OCI-LY3 (cell line): ENCODE measurements at regions not wholly inside any gene's neighbourhood (a gene's known extent, or its start where the extent isn't known, plus 50 kb on each side); places are given as distances from the start of the nearest gene placed in this dataset.

Experiments
- H2AFZ ChIP-seq: fragments of 200-600, 300-600 bp; shearing (Covaris generic); 2 replicates; pipeline ENCODE4 v1.6.0; 2014; ENCODE audit warnings: antibody characterized with exemption, low read depth, low read length
- H3K27ac ChIP-seq: fragments of 200-600, 300-600 bp; sonication (generic); 2 replicates; pipeline ENCODE4 v1.5.1; 2014; ENCODE audit warnings: mild to moderate bottlenecking, low read length, moderate library complexity, mixed read lengths
- H3K27me3 ChIP-seq: fragments of 200-600, 300-600 bp; sonication (generic); 2 replicates; pipeline ENCODE4 v1.6.1; 2014; ENCODE audit warnings: low read depth, low read length, mixed read lengths
- H3K36me3 ChIP-seq: fragments of 200-600, 300-600 bp; sonication (generic); replicated peaks from 2 replicates; pipeline ENCODE3; 2014; ENCODE audit warnings: low read depth, low read length, mixed read lengths
- H3K4me1 ChIP-seq: fragments of 300-600, 200-600 bp; sonication (generic); 2 replicates; pipeline ENCODE4 v1.6.1; 2014; ENCODE audit warnings: low read length, mixed read lengths
- H3K4me2 ChIP-seq: fragments of 200-600, 300-600 bp; sonication (generic); 2 replicates; pipeline ENCODE4 v1.6.1; 2014; ENCODE audit warnings: low read length, mixed read lengths
- H3K4me3 ChIP-seq: fragments of 300-600, 200-600 bp; sonication (generic); 2 replicates; pipeline ENCODE4 v1.5.1; 2014; ENCODE audit warnings: antibody characterized with exemption, mild to moderate bottlenecking, low read length, moderate library complexity
- H3K79me2 ChIP-seq: fragments of 300-600, 200-600 bp; shearing (Covaris generic); 2 replicates; pipeline ENCODE4 v1.6.1; 2014; ENCODE audit warnings: mild to moderate bottlenecking, low read length, mixed read lengths
- H3K9ac ChIP-seq: fragments of 300-600, 200-600 bp; shearing (Covaris generic); 2 replicates; pipeline ENCODE4 v1.6.0; 2014; ENCODE audit warnings: mild to moderate bottlenecking, low read length, moderate library complexity
- H3K9me3 ChIP-seq: fragments of 200-600, 300-600 bp; shearing (Covaris generic); 2 replicates; pipeline ENCODE4 v1.6.1; 2014; ENCODE audit warnings: low read length, mixed read lengths; ENCODE audit not compliant: insufficient read depth
- H4K20me1 ChIP-seq: fragments of 200-600, 300-600 bp; sonication (generic); 2 replicates; pipeline ENCODE4 v1.6.1; 2016; ENCODE audit warnings: low read length, mixed read lengths; ENCODE audit not compliant: insufficient read depth
- CTCF ChIP-seq: fragments of 200-600, 300-600 bp; sonication (generic); IDR thresholded peaks from 2 replicates; pipeline ENCODE4 v1.5.1; 2014; ENCODE audit warnings: antibody characterized with exemption, low read length, low read depth
- EZH2phosphoT487 ChIP-seq: fragments of 200-600 bp; shearing (Covaris generic); IDR thresholded peaks from 2 replicates; pipeline ENCODE4 v1.6.1; 2018; ENCODE audit warnings: antibody characterized with exemption, mixed run types, low read depth

DNA sequence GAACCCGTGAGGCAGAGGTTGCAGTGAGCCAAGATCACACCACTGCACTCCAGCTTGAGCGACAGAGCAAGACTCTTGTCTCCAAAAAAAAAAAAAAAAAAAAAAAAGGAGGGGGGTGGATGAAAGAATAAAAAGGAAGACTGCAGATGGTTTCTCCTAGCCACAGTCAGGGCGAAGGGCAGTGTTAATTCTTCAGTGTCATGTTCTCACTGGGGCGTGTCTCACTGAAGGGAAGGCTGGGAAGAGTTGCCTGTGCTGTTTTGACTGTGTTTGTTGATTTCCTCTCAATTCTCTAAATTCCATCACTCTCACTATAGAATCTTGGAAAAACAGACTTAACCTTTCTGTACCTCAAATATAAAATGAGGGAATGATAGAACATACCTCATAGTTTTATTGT is 71.6 kb upstream of the DHX15 start:
- Histone ChIP-seq H3K4me3 (no peak overlapping the region), H3K27me3 (no peaks in the 10 kb centered on the region), H3K9ac (no peak overlapping the region), H3K36me3 (no peaks in the 10 kb centered on the region), H3K4me2 (no peak overlapping the region), H2AFZ (no peak overlapping the region), H3K27ac (no peak overlapping the region), H3K4me1 (peaks cover 9% of the 10 kb centered on the region), H3K9me3 (no peaks in the 10 kb centered on the region), H3K79me2 (no peaks in the 10 kb centered on the region), H4K20me1 (no peaks in the 10 kb centered on the region)
- TF ChIP-seq CTCF (no peak), EZH2phosphoT487 (no peak)

DNA sequence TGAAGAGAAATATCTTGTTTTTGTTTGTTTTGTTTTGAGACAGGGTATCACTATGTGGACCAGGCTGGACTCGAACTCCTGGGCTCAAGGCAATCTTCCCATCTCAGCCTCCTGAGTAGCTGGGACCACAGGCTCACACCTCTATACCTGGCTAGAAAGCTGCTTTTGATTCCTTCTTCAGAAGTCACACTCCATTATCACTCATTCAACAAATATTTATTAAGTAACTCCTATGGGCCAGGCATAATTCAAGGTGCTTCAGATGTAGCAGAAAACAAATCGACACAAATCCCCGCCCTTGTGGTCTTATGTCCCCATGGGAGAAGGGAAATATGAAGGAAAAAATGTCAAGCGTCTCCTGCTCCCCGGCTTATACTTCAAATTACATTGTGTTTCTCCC is 72.6 kb upstream of the DHX15 start:
- Histone ChIP-seq H3K36me3 (no peaks in the 10 kb centered on the region), H4K20me1 (no peaks in the 10 kb centered on the region), H3K27me3 (no peaks in the 10 kb centered on the region), H3K9ac (no peak overlapping the region), H2AFZ (no peak overlapping the region), H3K4me2 (no peak overlapping the region), H3K4me3 (no peak overlapping the region), H3K9me3 (no peaks in the 10 kb centered on the region), H3K4me1 (no peaks in the 10 kb centered on the region), H3K79me2 (no peaks in the 10 kb centered on the region), H3K27ac (no peak overlapping the region)
- TF ChIP-seq CTCF (no peak), EZH2phosphoT487 (no peak)

GRCh38 chr4:24657768-24658617 is 73.6 kb upstream of the DHX15 start:
- H3K4me1 ChIP-seq: no peaks in the 10 kb centered on the region
- no peaks in the 10 kb centered on the region for H3K36me3 ChIP-seq
- H3K27me3 ChIP-seq: peaks cover 4% of the 10 kb centered on the region; the same call in 1 of the 2 replicates
- H3K9ac ChIP-seq: no peak overlapping the region
- no peak overlapping the region for H3K27ac ChIP-seq
- TF ChIP-seq CTCF (no peak), EZH2phosphoT487 (no peak)
- H3K9me3 ChIP-seq: no peaks in the 10 kb centered on the region
- no peaks in the 10 kb centered on the region for H3K79me2 ChIP-seq
- H3K4me2 ChIP-seq: no peak overlapping the region
- no peak overlapping the region for H3K4me3 ChIP-seq
- no peaks in the 10 kb centered on the region for H4K20me1 ChIP-seq
- no peak overlapping the region for H2AFZ ChIP-seq

- Histone ChIP-seq H3K4me2 (no peak overlapping the region), H3K79me2 (no peaks in the 10 kb centered on the region), H3K4me3 (no peak overlapping the region), H4K20me1 (no peaks in the 10 kb centered on the region), H3K27ac (no peak overlapping the region), H3K27me3 (peaks cover 6% of the 10 kb centered on the region; the same call in 1 of the 2 replicates), H3K9ac (no peak overlapping the region), H2AFZ (no peak overlapping the region), H3K36me3 (no peaks in the 10 kb centered on the region), H3K9me3 (no peaks in the 10 kb centered on the region), H3K4me1 (no peaks in the 10 kb centered on the region)
- TF ChIP-seq CTCF (no peak), EZH2phosphoT487 (no peak)
Measured at GRCh38 chr4:24659241-24659961, 75.0 kb upstream of the DHX15 start.
